ENCODE measurements at regions not wholly inside any gene's neighbourhood (a gene's known extent, or its start where the extent isn't known, plus 50 kb on each side); places are given as distances from the start of the nearest gene placed in this dataset.

DNA sequence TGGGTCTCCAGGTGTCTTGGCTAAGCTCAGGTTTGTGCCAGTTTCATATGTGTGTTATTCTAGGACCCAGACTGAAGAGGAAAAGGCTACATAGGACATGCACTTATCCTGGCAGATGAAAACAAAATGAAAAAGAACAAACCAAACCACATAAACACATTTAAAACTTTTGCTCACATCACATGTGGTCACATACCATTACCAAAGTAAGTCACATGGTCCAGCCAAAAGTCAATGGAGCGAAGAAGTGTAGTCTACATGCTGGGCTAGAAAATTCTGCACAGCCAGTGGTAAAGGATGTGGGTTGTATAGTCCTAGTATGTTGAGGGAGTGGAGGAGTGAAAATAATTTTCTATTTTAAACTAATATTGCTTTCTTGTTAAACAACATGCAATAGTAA lies 437.5 kb downstream of the BTBD3 start:
- TF ChIP-seq, protein P1, sequence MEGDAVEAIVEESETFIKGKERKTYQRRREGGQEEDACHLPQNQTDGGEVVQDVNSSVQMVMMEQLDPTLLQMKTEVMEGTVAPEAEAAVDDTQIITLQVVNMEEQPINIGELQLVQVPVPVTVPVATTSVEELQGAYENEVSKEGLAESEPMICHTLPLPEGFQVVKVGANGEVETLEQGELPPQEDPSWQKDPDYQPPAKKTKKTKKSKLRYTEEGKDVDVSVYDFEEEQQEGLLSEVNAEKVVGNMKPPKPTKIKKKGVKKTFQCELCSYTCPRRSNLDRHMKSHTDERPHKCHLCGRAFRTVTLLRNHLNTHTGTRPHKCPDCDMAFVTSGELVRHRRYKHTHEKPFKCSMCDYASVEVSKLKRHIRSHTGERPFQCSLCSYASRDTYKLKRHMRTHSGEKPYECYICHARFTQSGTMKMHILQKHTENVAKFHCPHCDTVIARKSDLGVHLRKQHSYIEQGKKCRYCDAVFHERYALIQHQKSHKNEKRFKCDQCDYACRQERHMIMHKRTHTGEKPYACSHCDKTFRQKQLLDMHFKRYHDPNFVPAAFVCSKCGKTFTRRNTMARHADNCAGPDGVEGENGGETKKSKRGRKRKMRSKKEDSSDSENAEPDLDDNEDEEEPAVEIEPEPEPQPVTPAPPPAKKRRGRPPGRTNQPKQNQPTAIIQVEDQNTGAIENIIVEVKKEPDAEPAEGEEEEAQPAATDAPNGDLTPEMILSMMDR (IDR thresholded peaks at IDR 0.05; ENCODE audit: extremely low read depth, missing control alignments): no peak
- DNase-seq (ENCODE audit: low spot score): no peak

DNA sequence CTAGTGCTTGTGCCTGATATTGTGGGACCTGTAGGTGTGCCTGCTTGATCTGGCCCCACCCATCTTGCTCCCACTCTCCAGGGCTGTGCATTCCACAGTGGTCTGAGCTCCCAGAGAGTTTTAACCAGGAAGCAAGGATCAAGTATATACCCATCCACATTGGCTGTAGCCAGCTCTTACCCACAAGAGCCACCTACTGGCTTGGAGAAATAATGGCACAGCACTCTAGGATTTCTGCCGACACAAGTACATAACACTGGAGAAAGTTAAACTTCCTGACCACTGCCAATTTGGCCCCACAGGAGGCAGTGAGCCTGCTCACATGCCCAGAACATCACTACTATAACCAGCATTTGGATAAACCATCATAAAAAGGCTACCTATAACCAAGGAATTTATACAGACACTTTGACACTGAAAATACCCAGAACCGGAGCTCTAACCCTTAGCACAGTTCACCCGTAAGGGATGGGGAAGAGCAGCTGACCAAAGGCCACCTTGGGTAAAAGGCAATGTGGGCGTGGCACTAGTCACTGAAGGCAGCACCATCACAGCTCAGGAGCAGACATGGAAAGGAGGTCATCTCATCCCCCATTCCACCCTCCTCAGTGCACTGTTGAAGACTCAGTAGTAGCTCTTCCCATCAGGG lies 440.4 kb downstream of the BTBD3 start:
- TF ChIP-seq, protein P1 (IDR thresholded peaks at IDR 0.05; ENCODE audit: extremely low read depth, missing control alignments): no peak
- DNase-seq (ENCODE audit: low spot score): no peak

- TF ChIP-seq, protein P1 (IDR thresholded peaks at IDR 0.05; ENCODE audit: extremely low read depth, missing control alignments): no peak
Measured at GRCh38 chr20:12358655-12359009, 440.9 kb downstream of the BTBD3 start.

DNA sequence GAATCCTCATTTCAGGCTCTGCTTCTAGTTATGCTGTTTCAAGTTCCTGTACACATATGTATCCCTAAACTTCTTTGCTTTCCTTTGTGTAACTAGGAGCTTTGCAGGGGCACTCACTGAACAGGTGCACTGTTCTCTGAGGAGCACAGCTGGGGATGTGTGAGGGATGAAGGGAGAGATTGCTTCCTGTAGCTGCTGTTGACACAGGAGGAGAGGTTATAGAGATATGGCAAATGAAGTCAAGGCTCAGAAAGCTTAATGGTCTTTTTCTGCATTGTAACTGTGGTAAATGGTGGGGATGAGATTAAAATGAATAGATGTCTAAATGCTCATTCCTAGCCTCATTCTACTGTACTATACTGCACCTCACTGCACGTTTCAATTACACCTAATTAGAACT lies 454.3 kb downstream of the BTBD3 start:
- TF ChIP-seq, protein P1 (IDR thresholded peaks at IDR 0.05; ENCODE audit: extremely low read depth, missing control alignments): no peak
- DNase-seq (ENCODE audit: low spot score): no peak

More at GRCh38 chr20:12358655-12359009, 440.9 kb downstream of the BTBD3 start:
- no peak for DNase-seq (ENCODE audit: low spot score)

- TF ChIP-seq, protein P1 (IDR thresholded peaks at IDR 0.05; ENCODE audit: extremely low read depth, missing control alignments): no peak
- DNase-seq (ENCODE audit: low spot score): no peak
Measured at GRCh38 chr20:12372557-12372956, 454.9 kb downstream of the BTBD3 start.

DNA sequence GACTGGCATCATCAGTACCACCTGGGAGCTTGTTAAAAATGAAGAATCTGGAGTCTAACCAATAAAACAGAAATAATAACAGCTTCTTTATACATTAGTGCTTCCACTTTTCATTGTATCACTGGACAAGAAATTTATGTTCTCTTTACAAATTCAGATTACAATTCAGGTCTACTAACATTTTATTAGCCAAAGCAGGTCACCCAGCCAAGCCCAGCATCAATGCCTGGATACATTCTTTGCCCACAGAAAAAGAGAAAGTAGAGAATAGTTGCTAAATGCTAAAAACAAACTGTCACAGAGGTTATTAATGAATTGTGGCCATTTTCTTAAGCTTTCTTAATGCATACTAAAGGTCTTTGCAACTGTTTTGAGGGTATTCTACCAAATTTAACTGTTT lies 458.3 kb downstream of the BTBD3 start:
- TF ChIP-seq, protein P1 (IDR thresholded peaks at IDR 0.05; ENCODE audit: extremely low read depth, missing control alignments): no peak
- DNase-seq (ENCODE audit: low spot score): no peak

DNA sequence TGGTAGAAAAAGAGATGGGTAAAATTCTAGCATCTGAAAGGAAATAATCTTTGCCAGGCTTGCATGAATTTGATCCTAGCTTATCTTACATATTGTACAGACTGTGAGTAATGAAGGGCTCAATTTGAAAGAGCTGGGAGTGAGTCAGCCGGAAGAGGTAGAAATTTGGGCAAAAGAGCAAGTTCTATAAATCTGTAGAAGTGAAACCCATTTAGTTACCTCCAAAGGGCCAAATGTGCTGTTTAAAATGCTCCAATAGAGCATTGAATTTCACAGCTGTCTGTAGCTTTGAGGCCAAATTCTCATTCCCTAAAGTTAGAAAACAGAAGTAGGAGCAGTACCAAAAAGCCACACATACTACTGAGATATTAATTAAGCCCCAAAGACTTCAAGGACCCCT lies 466.1 kb downstream of the BTBD3 start:
- TF ChIP-seq, protein P1 (IDR thresholded peaks at IDR 0.05; ENCODE audit: extremely low read depth, missing control alignments): no peak
- DNase-seq (ENCODE audit: low spot score): no peak

Data from GM20000 (cell line).